ENCODE measurements at regions not wholly inside any gene's neighbourhood (a gene's known extent, or its start where the extent isn't known, plus 50 kb on each side); places are given as distances from the start of the nearest gene placed in this dataset.

DNA sequence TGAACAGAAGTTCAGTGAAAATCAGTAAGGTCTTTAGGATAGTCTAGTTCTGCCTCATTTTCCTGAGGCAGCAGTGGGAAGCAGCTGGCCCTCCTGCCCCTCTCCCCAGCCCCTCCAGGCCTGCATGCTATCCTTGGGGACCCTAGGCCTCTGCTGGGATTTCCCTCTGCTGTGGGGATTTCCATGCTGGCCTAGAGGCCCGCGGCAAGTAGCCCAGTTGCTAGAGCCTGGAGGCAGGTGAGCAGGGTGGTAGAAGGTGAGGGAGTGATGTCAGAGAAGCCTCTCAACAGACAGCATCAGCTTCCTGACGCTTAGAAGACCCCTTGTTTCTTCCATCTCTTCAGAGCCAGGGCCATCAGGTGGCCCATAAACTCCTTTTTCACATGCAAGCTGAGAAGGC, 305.8 kb upstream of the THBS1 start:
- no peak for TF ChIP-seq POLR2A (IDR thresholded peaks at IDR 0.05; ENCODE audit: low read depth, low read length)
- no peak for TF ChIP-seq TAF1 (IDR thresholded peaks at IDR 0.05; ENCODE audit: low read depth, low read length)
- TF ChIP-seq POLR2AphosphoS5 (IDR thresholded peaks at IDR 0.05; ENCODE audit: low read depth, low read length), result no peak
- TF ChIP-seq POU2F2 (IDR thresholded peaks at IDR 0.05; ENCODE audit: low read depth, low read length), result no peak
